GM12892 (cell line): ENCODE measurements at regions not wholly inside any gene's neighbourhood (a gene's known extent, or its start where the extent isn't known, plus 50 kb on each side); places are given as distances from the start of the nearest gene placed in this dataset.

Experiments
- POLR2A ChIP-seq: IDR thresholded peaks from 2 replicates; pipeline ENCODE4 v1.6.1; 2011; ENCODE audit warnings: low read depth, low read length, control low read depth
- POLR2AphosphoS5 ChIP-seq: IDR thresholded peaks from 2 replicates; pipeline ENCODE4 v1.6.1; 2011; ENCODE audit warnings: low read depth, low read length, control low read depth
- TAF1 ChIP-seq: IDR thresholded peaks from 2 replicates; pipeline ENCODE4 v1.6.1; 2011; ENCODE audit warnings: low read depth, mild to moderate bottlenecking, control low read depth, low read length, borderline replicate concordance

GRCh38 chr15:77838061-77838460 lies 205.3 kb upstream of the LINGO1 start:
- TF ChIP-seq POLR2A (no peak), TAF1 (no peak), POLR2AphosphoS5 (no peak)
